H1 (cell line): ENCODE measurements at regions not wholly inside any gene's neighbourhood (a gene's known extent, or its start where the extent isn't known, plus 50 kb on each side); places are given as distances from the start of the nearest gene placed in this dataset.

ENCODE experiments used
- CTCF ChIA-PET: fragments of 300-600 bp; sonication (Branson Sonifier 250); formaldehyde crosslinking; loops from one replicate; lab custom pipeline; 2021; ENCODE audit not compliant: partially characterized antibody; lab: Charles Lee
- POLR2A ChIA-PET: fragments of 300-600 bp; sonication (Branson Sonifier 250); formaldehyde crosslinking; loops from one replicate; lab custom pipeline; 2021; ENCODE audit warnings: inconsistent platforms; ENCODE audit not compliant: partially characterized antibody; lab: Charles Lee
- DNase-seq, 2 experiments: peaks; one replicate each; pipeline versions ENCODE4 v3.0.0 to v3.0.0-alpha.2; 2010 to 2022; ENCODE audit warnings: low spot score in 2 of 2, low read depth in 1 of 2, mixed read lengths in 1 of 2
- FAIRE-seq: peaks from 2 replicates; lab custom pipeline; 2011; peaks lifted over from hg19 to GRCh38; lab: Jason Lieb, UNC
- H2AFZ ChIP-seq: 2 replicates; pipeline ENCODE4 v1.8.1; 2012; ENCODE audit warnings: low read length, inconsistent platforms
- H2AK5ac ChIP-seq: 2 replicates; pipeline ENCODE4 v1.6.1; 2013; ENCODE audit warnings: low read depth, low read length
- H2BK120ac ChIP-seq: replicated peaks from 2 replicates; pipeline ENCODE3; 2013; ENCODE audit warnings: low read depth, low read length, inconsistent platforms
- H2BK12ac ChIP-seq: 2 replicates; pipeline ENCODE4 v1.6.1; 2013; ENCODE audit warnings: low read depth, low read length
- H2BK15ac ChIP-seq: 2 replicates; pipeline ENCODE4 v1.6.1; 2013; ENCODE audit warnings: low read length
- H2BK20ac ChIP-seq: 2 replicates; pipeline ENCODE4 v1.6.1; 2013; ENCODE audit warnings: low read length
- H2BK5ac ChIP-seq: 2 replicates; pipeline ENCODE4 v1.6.1; 2013; ENCODE audit warnings: low read depth, low read length
- H3K14ac ChIP-seq: 2 replicates; pipeline ENCODE4 v1.6.1; 2013; ENCODE audit warnings: inconsistent platforms; ENCODE audit not compliant: insufficient read length
- H3K18ac ChIP-seq: 2 replicates; pipeline ENCODE4 v1.6.1; 2013; ENCODE audit warnings: low read length; ENCODE audit errors: extremely low read depth
- H3K23ac ChIP-seq: 2 replicates; pipeline ENCODE4 v1.6.1; 2013; ENCODE audit warnings: inconsistent platforms; ENCODE audit not compliant: insufficient read length
- H3K23me2 ChIP-seq: 2 replicates; pipeline ENCODE4 v1.6.1; 2013; ENCODE audit warnings: low read depth, low read length
- H3K27ac ChIP-seq: 2 replicates; pipeline ENCODE4 v1.6.1; 2011; ENCODE audit warnings: low read depth, low read length, inconsistent platforms
- H3K27me3 ChIP-seq, 4 experiments: replicated peaks in 1 of 4; 1 replicate in 1 of 4; 2 replicates in 3 of 4; pipeline versions ENCODE4 v1.6.1 to v1.8.1; 2011 to 2013; ENCODE audit warnings: low read length in 3 of 4, mild to moderate bottlenecking in 3 of 4, inconsistent platforms in 2 of 4, mixed read lengths in 2 of 4, moderate library complexity in 1 of 4; ENCODE audit not compliant: control insufficient read depth in 3 of 4, insufficient read depth in 3 of 4; ENCODE audit errors: extremely low read depth in 1 of 4
- H3K36me3 ChIP-seq, 4 experiments: 2 replicates each; pipeline versions ENCODE4 v1.6.1 to v1.8.1; 2011 to 2013; ENCODE audit warnings: mild to moderate bottlenecking in 4 of 4, low read length in 3 of 4, moderate library complexity in 2 of 4, control low read depth in 1 of 4, inconsistent platforms in 1 of 4; ENCODE audit not compliant: insufficient read depth in 4 of 4, control insufficient read depth in 2 of 4
- H3K4ac ChIP-seq: replicated peaks from 2 replicates; pipeline ENCODE3; 2013; ENCODE audit warnings: low read length, low read depth, mixed read lengths, inconsistent platforms; ENCODE audit not compliant: insufficient read length
- H3K4me1 ChIP-seq, 4 experiments: replicated peaks in 1 of 4; 1 replicate in 1 of 4; 2 replicates in 3 of 4; pipeline versions ENCODE4 v1.6.1 to v1.8.1; 2011 to 2013; ENCODE audit warnings: low read length in 3 of 4, inconsistent platforms in 2 of 4, mixed read lengths in 1 of 4; ENCODE audit not compliant: insufficient read depth in 4 of 4, control insufficient read depth in 3 of 4
- H3K4me2 ChIP-seq, 2 experiments: 2 replicates each; pipeline versions ENCODE4 v1.6.1 to v1.8.1; 2011 to 2013; ENCODE audit warnings: low read depth in 2 of 2, low read length in 2 of 2, control low read depth in 1 of 2, inconsistent platforms in 1 of 2, mild to moderate bottlenecking in 1 of 2; ENCODE audit not compliant: insufficient read depth in 1 of 2
- H3K4me3 ChIP-seq, 4 experiments: fragments of 200-600, 300-600 bp in 1 of 4; sonication (generic), shearing (Covaris generic), sonication (Bioruptor Twin) in 1 of 4; 2 replicates each; pipeline versions ENCODE4 v1.5.1 to v1.8.1; 2011 to 2016; ENCODE audit warnings: low read length in 4 of 4, low read depth in 3 of 4, control low read depth in 2 of 4, inconsistent platforms in 2 of 4, mild to moderate bottlenecking in 2 of 4, mixed read lengths in 1 of 4, moderate library complexity in 1 of 4; ENCODE audit not compliant: insufficient read depth in 2 of 4; ENCODE audit errors: extremely low read depth in 1 of 4
- H3K56ac ChIP-seq: replicated peaks from 2 replicates; pipeline ENCODE3; 2013; ENCODE audit warnings: low read depth, mild to moderate bottlenecking, mixed read lengths, low read length, inconsistent platforms; ENCODE audit not compliant: insufficient read length
- H3K79me1 ChIP-seq: 2 replicates; pipeline ENCODE4 v1.6.1; 2013; ENCODE audit warnings: low read depth, low read length, control low read depth
- H3K79me2 ChIP-seq, 2 experiments: 2 replicates each; pipeline versions ENCODE4 v1.6.1 to v1.8.1; 2012 to 2013; ENCODE audit warnings: low read length in 2 of 2, mild to moderate bottlenecking in 2 of 2, inconsistent platforms in 1 of 2; ENCODE audit not compliant: insufficient read depth in 2 of 2, control insufficient read depth in 1 of 2
- H3K9ac ChIP-seq, 4 experiments: replicated peaks in 1 of 4; 1 replicate in 1 of 4; 2 replicates in 3 of 4; pipeline versions ENCODE4 v1.6.1 to v1.8.1; 2011 to 2013; ENCODE audit warnings: low read depth in 3 of 4, low read length in 3 of 4, control low read depth in 2 of 4, mild to moderate bottlenecking in 2 of 4, moderate library complexity in 2 of 4, inconsistent platforms in 1 of 4; ENCODE audit errors: extremely low read depth in 1 of 4
- H3K9me3 ChIP-seq, 2 experiments: 2 replicates each; pipeline versions ENCODE4 v1.6.1 to v1.8.1; 2012 to 2013; ENCODE audit warnings: mild to moderate bottlenecking in 2 of 2, moderate library complexity in 2 of 2, control low read depth in 1 of 2, inconsistent platforms in 1 of 2, low read depth in 1 of 2, low read length in 1 of 2, mixed read lengths in 1 of 2; ENCODE audit not compliant: insufficient read depth in 2 of 2
- H4K20me1 ChIP-seq, 2 experiments: replicated peaks in 1 of 2; 2 replicates each; pipeline versions ENCODE3 to v1.8.1; 2011 to 2013; ENCODE audit warnings: inconsistent platforms in 2 of 2, low read length in 2 of 2, mild to moderate bottlenecking in 1 of 2; ENCODE audit not compliant: insufficient read depth in 2 of 2, control insufficient read depth in 1 of 2
- H4K5ac ChIP-seq: 2 replicates; pipeline ENCODE4 v1.6.1; 2013; ENCODE audit warnings: low read length, low read depth, mixed read lengths, inconsistent platforms; ENCODE audit not compliant: insufficient read length
- H4K8ac ChIP-seq: 2 replicates; pipeline ENCODE4 v1.8.0; 2013; ENCODE audit warnings: mild to moderate bottlenecking, moderate library complexity, low read length, inconsistent platforms; ENCODE audit not compliant: insufficient read depth; ENCODE audit errors: extremely low read depth
- H4K91ac ChIP-seq: replicated peaks from 2 replicates; pipeline ENCODE3; 2013; ENCODE audit warnings: low read length, mixed read lengths, inconsistent platforms; ENCODE audit not compliant: insufficient read length
- CBX5 ChIP-seq: fragments of 300-800, 300-1000 bp; sonication (generic); IDR thresholded peaks from 2 replicates; pipeline ENCODE4 v1.7.1; 2016; ENCODE audit warnings: antibody characterized with exemption, low read length, low read depth
- CBX8 ChIP-seq: fragments of 300-800, 300-1000 bp; sonication (generic); IDR thresholded peaks from 2 replicates; pipeline ENCODE4 v1.7.1; 2016; ENCODE audit warnings: low read depth, low read length, borderline replicate concordance
- CTBP2 ChIP-seq: IDR thresholded peaks from 2 replicates; pipeline ENCODE4 v1.7.0; 2011; ENCODE audit warnings: borderline replicate concordance, mild to moderate bottlenecking, moderate library complexity, mixed read lengths, low read length; ENCODE audit not compliant: insufficient read depth, insufficient read length
- EP300 ChIP-seq, 2 experiments: IDR thresholded peaks; 1 replicate in 1 of 2; 2 replicates in 1 of 2; pipeline ENCODE4 v1.6.1; 2011 to 2012; ENCODE audit warnings: low read depth in 2 of 2, low read length in 2 of 2, mild to moderate bottlenecking in 2 of 2, borderline replicate concordance in 1 of 2, inconsistent platforms in 1 of 2, moderate library complexity in 1 of 2
- EZH2 ChIP-seq: fragments of 200-600 bp; sonication (generic); IDR thresholded peaks from 2 replicates; pipeline ENCODE4 v1.7.1; 2012; ENCODE audit warnings: low read depth, mild to moderate bottlenecking, moderate library complexity, low read length, inconsistent platforms; ENCODE audit not compliant: severe bottlenecking
- HDAC2 ChIP-seq, 2 experiments: fragments of 300-600 bp in 1 of 2; sonication (generic) in 1 of 2; IDR thresholded peaks; 2 replicates each; pipeline ENCODE4 v1.6.1; 2011 to 2012; ENCODE audit warnings: low read depth in 2 of 2, low read length in 2 of 2, mild to moderate bottlenecking in 2 of 2, moderate library complexity in 2 of 2, borderline replicate concordance in 1 of 2, inconsistent platforms in 1 of 2
- KDM1A ChIP-seq: fragments of 200-600, 300-600 bp; sonication (generic); IDR thresholded peaks from 2 replicates; pipeline ENCODE4 v1.7.1; 2016; ENCODE audit warnings: mild to moderate bottlenecking, low read length, borderline replicate concordance
- MAX ChIP-seq: IDR thresholded peaks from 2 replicates; pipeline ENCODE4 v1.6.1; 2012; ENCODE audit warnings: inconsistent platforms
- SP1 ChIP-seq: IDR thresholded peaks from 2 replicates; pipeline ENCODE4 v1.6.1; 2011; ENCODE audit warnings: low read depth, low read length
- TAF7 ChIP-seq: optimal IDR thresholded peaks from 2 replicates; pipeline ENCODE3; 2011; ENCODE audit warnings: low read depth, mild to moderate bottlenecking, inconsistent platforms, low read length, moderate library complexity, borderline replicate concordance
- TBP ChIP-seq: IDR thresholded peaks from 2 replicates; pipeline ENCODE4 v1.6.1; 2011; ENCODE audit warnings: low read depth, low read length, improper control_type of control experiment
- WGBS, 2 experiments: shearing (Covaris generic) in 1 of 2; methylation state at CpG; one replicate each; pipeline versions ENCODE4 v1.1.6 to v1.1.7; 2013 to 2015; ENCODE audit warnings: low lambda C conversion rate in 2 of 2, mixed read lengths in 2 of 2, inconsistent platforms in 1 of 2, low coverage in 1 of 2, missing lambda C conversion rate in 1 of 2; ENCODE audit not compliant: insufficient replicate concordance in 2 of 2, insufficient coverage in 1 of 2, insufficient read length in 1 of 2; ENCODE audit errors: extremely low coverage in 1 of 2, missing lambda C conversion rate in 1 of 2; 5-methylcytosine and 5-hydroxymethylcytosine counted together

GRCh38 chr10:3476640-3477448 lies 304.3 kb upstream of the PITRM1 start:
- H3K79me1 ChIP-seq = no peaks in the 10 kb centered on the region; the same call in 1 of the 2 replicates
- FAIRE-seq (no peak), DNase-seq (no peak)
- no peak overlapping the region for H3K4me3 ChIP-seq
- CTCF ChIA-PET = interaction anchor here (0.7 to 1.4 kb wide), 4 partner anchors 8 to 33 kb away, joined by 3 to 5 read pairs (median 3); no protein-coding TSS in a partner anchor
- peaks cover 0 to 2% (median 0%) of the 10 kb centered on the region in 4 experiments; a peak in 2 of 7 replicates for H3K4me1 ChIP-seq
- no peak overlapping the region for H2BK120ac ChIP-seq
- H3K4me2 ChIP-seq = no peak overlapping the region
- no peak overlapping the region for H3K23ac ChIP-seq
- H2AK5ac ChIP-seq = no peak overlapping the region
- H3K36me3 ChIP-seq = no peaks in the 10 kb centered on the region
- H3K56ac ChIP-seq = no peak overlapping the region
- H2BK15ac ChIP-seq = no peak overlapping the region
- no peak overlapping the region for H3K4ac ChIP-seq
- peak overlapping the region; percentile 62; the same call in 1 of the 2 replicates for H2BK12ac ChIP-seq
- H4K8ac ChIP-seq = no peak overlapping the region
- 95% methylated on average over 12 of the region's 12 CpGs; no CpG with 5 or more reads in 1 of the 2 experiments for WGBS, 2 experiments
- H4K5ac ChIP-seq = no peak overlapping the region
- H2BK20ac ChIP-seq = no peak overlapping the region
- H4K20me1 ChIP-seq = no peaks in the 10 kb centered on the region
- no peaks in the 10 kb centered on the region for H3K9me3 ChIP-seq
- H2BK5ac ChIP-seq = no peak overlapping the region
- no peak overlapping the region for H3K9ac ChIP-seq
- H4K91ac ChIP-seq = peak overlapping the region; percentile 50
- H3K27me3 ChIP-seq = no peaks in the 10 kb centered on the region
- POLR2A ChIA-PET = interaction anchor here (0.9 kb wide), 1 partner anchor 8 kb away, joined by 3 read pairs; no protein-coding TSS in a partner anchor
- H3K23me2 ChIP-seq = no peaks in the 10 kb centered on the region
- no peak overlapping the region for H3K27ac ChIP-seq
- no peak overlapping the region for H2AFZ ChIP-seq
- H3K14ac ChIP-seq = no peak overlapping the region
- H3K18ac ChIP-seq = no peak overlapping the region
- no peaks in the 10 kb centered on the region for H3K79me2 ChIP-seq
- TF ChIP-seq KDM1A = no peak
- no peak for TF ChIP-seq CTBP2
- no peak for TF ChIP-seq HDAC2 (IDR thresholded peaks at IDR 0.05; ENCODE audit: borderline replicate concordance in 1 of 2, low read depth in 2 of 2, low read length in 2 of 2)
- no peak for TF ChIP-seq CBX5
- TF ChIP-seq SP1 = no peak
- no peak for TF ChIP-seq CBX8
- no peak for TF ChIP-seq TAF7
- TF ChIP-seq EP300 (IDR thresholded peaks at IDR 0.05; ENCODE audit: borderline replicate concordance in 1 of 2, low read depth in 2 of 2, low read length in 2 of 2) = no peak
- no peak for TF ChIP-seq EZH2
- no peak for TF ChIP-seq MAX
- TF ChIP-seq TBP = no peak
